Esophagus muscularis mucosa (tissue), 3 donors: ENCODE measurements at regions not wholly inside any gene's neighbourhood (a gene's known extent, or its start where the extent isn't known, plus 50 kb on each side); places are given as distances from the start of the nearest gene placed in this dataset.

Experiments used
- POLR2A ChIP-seq: fragments of 450-650 bp; IDR thresholded peaks from one replicate; pipeline ENCODE4 v1.6.1; 2017; ENCODE audit warnings: antibody characterized with exemption, moderate library complexity, mild to moderate bottlenecking, low read depth
- TF ChIP-seq, protein P1 (sequence below), 3 experiments: fragments of 200-600 bp in 2 of 3; fragments of 450-650 bp in 1 of 3; sonication (generic) in 2 of 3; IDR thresholded peaks; one replicate each; pipeline ENCODE4 v1.5.1; 2017 to 2019; ENCODE audit warnings: antibody characterized with exemption in 3 of 3, mild to moderate bottlenecking in 2 of 3, moderate library complexity in 1 of 3

DNA sequence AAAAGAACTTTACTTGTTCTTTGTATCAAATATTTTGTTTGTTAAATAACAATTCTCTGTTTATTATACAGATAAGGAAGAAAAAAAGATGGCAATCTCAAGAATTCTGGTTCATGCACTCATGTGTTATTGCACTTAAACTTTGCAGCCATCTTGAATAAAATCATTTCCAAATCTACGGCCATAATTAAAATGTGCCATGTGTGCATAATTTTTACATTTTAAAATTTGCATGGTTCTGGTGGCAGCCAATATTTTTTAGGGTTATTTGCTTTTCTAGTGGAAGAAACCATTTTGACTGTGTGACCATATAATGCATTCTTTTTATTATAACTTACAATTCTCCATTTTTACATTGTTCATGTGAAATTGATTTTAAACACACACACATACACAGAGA lies 1518.1 kb upstream of the ZEB2 start:
- TF ChIP-seq, protein P1, sequence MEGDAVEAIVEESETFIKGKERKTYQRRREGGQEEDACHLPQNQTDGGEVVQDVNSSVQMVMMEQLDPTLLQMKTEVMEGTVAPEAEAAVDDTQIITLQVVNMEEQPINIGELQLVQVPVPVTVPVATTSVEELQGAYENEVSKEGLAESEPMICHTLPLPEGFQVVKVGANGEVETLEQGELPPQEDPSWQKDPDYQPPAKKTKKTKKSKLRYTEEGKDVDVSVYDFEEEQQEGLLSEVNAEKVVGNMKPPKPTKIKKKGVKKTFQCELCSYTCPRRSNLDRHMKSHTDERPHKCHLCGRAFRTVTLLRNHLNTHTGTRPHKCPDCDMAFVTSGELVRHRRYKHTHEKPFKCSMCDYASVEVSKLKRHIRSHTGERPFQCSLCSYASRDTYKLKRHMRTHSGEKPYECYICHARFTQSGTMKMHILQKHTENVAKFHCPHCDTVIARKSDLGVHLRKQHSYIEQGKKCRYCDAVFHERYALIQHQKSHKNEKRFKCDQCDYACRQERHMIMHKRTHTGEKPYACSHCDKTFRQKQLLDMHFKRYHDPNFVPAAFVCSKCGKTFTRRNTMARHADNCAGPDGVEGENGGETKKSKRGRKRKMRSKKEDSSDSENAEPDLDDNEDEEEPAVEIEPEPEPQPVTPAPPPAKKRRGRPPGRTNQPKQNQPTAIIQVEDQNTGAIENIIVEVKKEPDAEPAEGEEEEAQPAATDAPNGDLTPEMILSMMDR (IDR thresholded peaks at IDR 0.05): no peak
- TF ChIP-seq POLR2A: no peak
